AG09309 (cell line): ENCODE measurements at regions not wholly inside any gene's neighbourhood (a gene's known extent, or its start where the extent isn't known, plus 50 kb on each side); places are given as distances from the start of the nearest gene placed in this dataset.

Source experiments
- DNase-seq: peaks from one replicate; pipeline ENCODE4 v3.0.0-alpha.2; 2010; ENCODE audit warnings: low read depth
- H3K4me3 ChIP-seq: 2 replicates; pipeline ENCODE4 v1.5.1; 2011; ENCODE audit warnings: mild to moderate bottlenecking, low read depth, low read length, moderate library complexity; ENCODE audit not compliant: control insufficient read depth
- TF ChIP-seq, protein P1 (sequence below): IDR thresholded peaks from 2 replicates; pipeline ENCODE4 v1.5.1; 2011; ENCODE audit warnings: mild to moderate bottlenecking, low read depth, low read length, inconsistent platforms; ENCODE audit not compliant: insufficient read depth, control insufficient read depth; ENCODE audit errors: missing control alignments

- DNase-seq = no peak
- TF ChIP-seq, protein P1, sequence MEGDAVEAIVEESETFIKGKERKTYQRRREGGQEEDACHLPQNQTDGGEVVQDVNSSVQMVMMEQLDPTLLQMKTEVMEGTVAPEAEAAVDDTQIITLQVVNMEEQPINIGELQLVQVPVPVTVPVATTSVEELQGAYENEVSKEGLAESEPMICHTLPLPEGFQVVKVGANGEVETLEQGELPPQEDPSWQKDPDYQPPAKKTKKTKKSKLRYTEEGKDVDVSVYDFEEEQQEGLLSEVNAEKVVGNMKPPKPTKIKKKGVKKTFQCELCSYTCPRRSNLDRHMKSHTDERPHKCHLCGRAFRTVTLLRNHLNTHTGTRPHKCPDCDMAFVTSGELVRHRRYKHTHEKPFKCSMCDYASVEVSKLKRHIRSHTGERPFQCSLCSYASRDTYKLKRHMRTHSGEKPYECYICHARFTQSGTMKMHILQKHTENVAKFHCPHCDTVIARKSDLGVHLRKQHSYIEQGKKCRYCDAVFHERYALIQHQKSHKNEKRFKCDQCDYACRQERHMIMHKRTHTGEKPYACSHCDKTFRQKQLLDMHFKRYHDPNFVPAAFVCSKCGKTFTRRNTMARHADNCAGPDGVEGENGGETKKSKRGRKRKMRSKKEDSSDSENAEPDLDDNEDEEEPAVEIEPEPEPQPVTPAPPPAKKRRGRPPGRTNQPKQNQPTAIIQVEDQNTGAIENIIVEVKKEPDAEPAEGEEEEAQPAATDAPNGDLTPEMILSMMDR = no peak
- H3K4me3 ChIP-seq = no peak overlapping the region
Observed at GRCh38 chr11:38423042-38423441, 1825.0 kb upstream of the RAG2 start.

DNA sequence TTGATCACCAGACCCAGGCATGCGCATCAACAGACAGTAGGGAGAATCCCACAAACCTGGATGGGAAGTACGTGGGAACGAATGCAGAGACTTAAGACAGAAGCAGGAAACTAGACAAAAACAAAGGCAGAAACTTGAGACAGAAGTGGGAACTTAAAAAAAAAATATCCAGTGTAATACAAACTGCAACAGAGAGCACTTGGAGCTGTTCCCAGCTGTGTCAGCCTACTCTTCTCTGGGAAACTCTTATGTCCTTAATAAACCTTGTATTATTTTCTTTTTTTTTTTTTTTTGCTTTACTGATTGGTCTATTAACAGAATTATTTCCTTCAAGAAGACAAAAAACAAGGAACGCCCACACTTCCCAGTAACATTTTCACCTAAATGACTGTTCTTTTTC, 1818.1 kb upstream of the RAG2 start:
- DNase-seq = no peak
- TF ChIP-seq, protein P1 = no peak
- no peak overlapping the region for H3K4me3 ChIP-seq

GRCh38 chr11:38411149-38411548, 1813.1 kb upstream of the RAG2 start:
- TF ChIP-seq, protein P1 = no peak
- no peak overlapping the region for H3K4me3 ChIP-seq
- DNase-seq = no peak

DNA sequence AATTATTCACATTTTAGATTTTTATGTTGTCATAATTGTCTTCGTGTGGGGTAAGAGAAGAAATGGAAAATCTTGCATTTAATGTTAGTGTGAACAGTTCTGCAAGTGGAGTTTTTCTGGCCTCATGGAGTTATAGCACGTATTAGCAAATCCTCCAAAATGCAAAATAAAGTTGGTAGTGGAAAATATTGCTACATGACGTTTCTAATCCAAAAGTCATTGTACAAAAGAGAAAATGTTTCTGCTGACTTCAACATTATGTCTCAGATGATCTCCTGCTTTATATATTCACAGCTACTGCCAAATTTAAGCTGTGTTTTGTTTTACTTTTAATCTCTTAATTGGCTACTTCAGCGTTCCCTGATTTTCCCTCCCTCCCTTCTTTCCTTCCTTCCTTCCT, 1804.0 kb upstream of the RAG2 start:
- no peak overlapping the region for H3K4me3 ChIP-seq
- DNase-seq = no peak

DNA sequence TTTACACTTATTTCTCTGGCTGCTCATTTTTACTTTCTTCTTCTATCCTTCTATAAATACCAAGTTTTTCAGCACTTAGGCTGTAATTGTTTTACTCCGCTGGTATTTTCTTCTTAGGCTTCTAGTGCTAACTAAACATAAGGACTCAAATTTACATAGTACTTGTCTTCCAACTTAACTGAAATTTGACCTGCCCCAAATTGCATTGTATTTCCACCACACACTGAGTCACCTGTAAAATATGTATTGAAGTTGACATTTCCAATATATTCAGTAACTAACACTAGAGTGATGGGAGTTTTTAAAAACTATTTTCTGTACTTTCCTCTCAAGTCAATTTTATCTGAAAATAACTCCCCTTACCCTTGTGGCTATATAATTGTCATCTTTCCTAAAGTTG, 1794.1 kb upstream of the RAG2 start:
- TF ChIP-seq, protein P1 = no peak
- H3K4me3 ChIP-seq = no peak overlapping the region
- DNase-seq = no peak

More for the DNA sequence above, 1804.0 kb upstream of the RAG2 start:
- TF ChIP-seq, protein P1 = no peak

- no peak overlapping the region for H3K4me3 ChIP-seq
- no peak for DNase-seq
- TF ChIP-seq, protein P1 = no peak
Observed at GRCh38 chr11:38384568-38384967, 1786.5 kb upstream of the RAG2 start.

DNA sequence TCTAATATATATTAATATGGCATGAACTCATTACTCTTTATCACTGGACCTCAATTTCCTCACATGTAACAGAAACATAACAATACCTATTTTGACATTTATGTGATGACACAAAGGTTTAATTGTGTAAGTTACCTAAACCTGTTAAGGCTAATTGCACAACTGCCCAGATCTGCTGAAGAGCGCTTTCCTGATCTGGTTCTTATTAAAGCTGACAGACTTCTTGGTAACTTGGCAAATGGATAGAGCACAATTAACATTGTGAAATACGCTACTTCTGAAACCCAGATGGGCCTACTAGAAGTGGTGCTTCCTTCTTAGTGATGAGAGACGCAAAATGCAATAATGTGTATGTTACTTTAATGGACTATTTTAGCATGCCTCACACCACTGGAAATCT, 1767.2 kb upstream of the RAG2 start:
- TF ChIP-seq, protein P1 = no peak
- DNase-seq = no peak
- no peak overlapping the region for H3K4me3 ChIP-seq
